ENCODE measurements at regions not wholly inside any gene's neighbourhood (a gene's known extent, or its start where the extent isn't known, plus 50 kb on each side); places are given as distances from the start of the nearest gene placed in this dataset.
"Not testable (repeated sequence)": the region's sequence is repeated elsewhere in the genome, so short reads cannot be mapped to it uniquely, and the experiment has no call there.

DNA sequence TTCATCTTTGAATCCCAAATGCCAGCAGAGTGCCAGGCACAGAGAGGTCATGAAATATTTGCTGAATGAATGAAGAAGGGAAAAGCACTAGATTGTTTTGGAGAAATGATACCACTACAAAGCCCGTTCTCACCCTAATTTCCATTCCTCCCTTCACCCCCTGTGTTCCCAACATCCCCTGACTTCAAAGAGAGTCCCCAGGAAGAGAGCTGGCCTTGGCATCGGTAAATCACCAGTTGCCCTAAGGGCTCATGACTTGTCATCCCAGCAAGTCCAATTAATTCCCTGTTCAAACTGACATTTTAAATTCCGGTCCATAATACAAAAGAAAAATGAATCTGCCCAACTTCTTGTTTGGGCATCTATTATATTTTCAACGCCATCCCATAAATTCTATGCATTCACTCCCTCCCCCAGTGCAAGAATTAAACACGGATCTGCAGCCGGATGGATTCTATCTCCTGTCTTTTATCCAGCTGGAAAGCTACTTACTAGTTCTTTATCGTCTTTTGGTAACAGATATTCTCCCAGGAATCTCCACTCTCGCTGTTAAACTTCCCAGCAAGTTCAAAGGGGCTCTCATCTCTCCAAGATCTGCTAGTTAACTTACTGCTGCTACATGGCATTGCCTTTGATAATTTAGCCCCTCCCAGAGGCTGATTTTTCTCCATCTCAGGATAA is 63.9 kb upstream of the TSC22D2 start:
- ChIA-PET POLR2A (interaction anchor here (0.6 to 7.0 kb wide), 9 partner anchors 9 to 154 kb away, joined by 3 to 103 read pairs (median 5); partner anchors contain the start of gene TSC22D2), CTCF (interaction anchor here (0.6 kb wide), 1 partner anchor 19 kb away, joined by 3 read pairs; no protein-coding TSS in a partner anchor)
- H3K9me3 Mint-ChIP-seq (ENCODE audit: unreplicated experiment): no peaks in the 10 kb centered on the region
- no peaks in the 10 kb centered on the region for H3K36me3 Mint-ChIP-seq (ENCODE audit: insufficient read depth, unreplicated experiment)
- H3K27me3 Mint-ChIP-seq (ENCODE audit: insufficient read depth, unreplicated experiment): no peaks in the 10 kb centered on the region
- peaks cover 42% of the 10 kb centered on the region for H3K4me1 Mint-ChIP-seq (ENCODE audit: insufficient read depth, unreplicated experiment)
- no peak overlapping the region for H3K27ac Mint-ChIP-seq (ENCODE audit: low read depth, unreplicated experiment)
- DNase-seq (ENCODE audit: unreplicated experiment): no peak
- intact Hi-C loops (cut with micrococcal nuclease): no loop called here
- TF ChIP-seq, protein P1, sequence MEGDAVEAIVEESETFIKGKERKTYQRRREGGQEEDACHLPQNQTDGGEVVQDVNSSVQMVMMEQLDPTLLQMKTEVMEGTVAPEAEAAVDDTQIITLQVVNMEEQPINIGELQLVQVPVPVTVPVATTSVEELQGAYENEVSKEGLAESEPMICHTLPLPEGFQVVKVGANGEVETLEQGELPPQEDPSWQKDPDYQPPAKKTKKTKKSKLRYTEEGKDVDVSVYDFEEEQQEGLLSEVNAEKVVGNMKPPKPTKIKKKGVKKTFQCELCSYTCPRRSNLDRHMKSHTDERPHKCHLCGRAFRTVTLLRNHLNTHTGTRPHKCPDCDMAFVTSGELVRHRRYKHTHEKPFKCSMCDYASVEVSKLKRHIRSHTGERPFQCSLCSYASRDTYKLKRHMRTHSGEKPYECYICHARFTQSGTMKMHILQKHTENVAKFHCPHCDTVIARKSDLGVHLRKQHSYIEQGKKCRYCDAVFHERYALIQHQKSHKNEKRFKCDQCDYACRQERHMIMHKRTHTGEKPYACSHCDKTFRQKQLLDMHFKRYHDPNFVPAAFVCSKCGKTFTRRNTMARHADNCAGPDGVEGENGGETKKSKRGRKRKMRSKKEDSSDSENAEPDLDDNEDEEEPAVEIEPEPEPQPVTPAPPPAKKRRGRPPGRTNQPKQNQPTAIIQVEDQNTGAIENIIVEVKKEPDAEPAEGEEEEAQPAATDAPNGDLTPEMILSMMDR (IDR thresholded peaks at IDR 0.05; ENCODE audit: unreplicated experiment): no peak
- BruUV-seq (replicated peaks): no TSS peak
- H3K4me3 Mint-ChIP-seq (ENCODE audit: unreplicated experiment): no peak overlapping the region

DNA sequence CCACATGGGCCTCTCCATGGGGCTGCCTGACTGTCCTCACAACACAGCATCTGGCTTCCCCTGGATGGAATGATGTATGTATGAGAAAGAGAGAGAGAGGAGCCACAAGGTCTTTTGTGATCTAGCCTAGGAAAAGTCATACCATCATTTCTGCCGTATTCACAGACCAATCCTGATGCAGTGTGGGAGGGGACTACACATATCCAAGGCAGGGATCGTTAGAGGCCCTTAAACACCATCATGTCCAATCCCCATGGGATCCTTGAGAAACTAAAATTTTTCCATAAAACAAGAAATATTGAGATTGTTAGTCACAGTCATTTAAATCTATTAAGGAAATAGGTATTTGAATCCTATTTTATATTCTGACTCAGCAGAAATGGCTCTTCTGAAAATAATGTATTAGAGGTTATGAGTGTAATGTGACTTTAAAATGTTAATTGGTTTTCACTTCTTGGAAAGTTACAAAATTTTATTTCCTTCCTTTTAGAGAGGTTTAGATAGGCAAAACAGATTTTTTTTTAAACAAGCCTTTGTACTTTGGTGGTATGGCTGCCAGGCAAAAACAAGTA is 65.1 kb upstream of the TSC22D2 start:
- ChIA-PET POLR2A (interaction anchor here (0.9 to 1.1 kb wide), 2 partner anchors 23 to 65 kb away, joined by 3 read pairs; partner anchors contain the start of gene TSC22D2), CTCF (interaction anchor here (0.6 kb wide), 1 partner anchor 60 kb away, joined by 5 read pairs; no protein-coding TSS in a partner anchor)
- no peak overlapping the region for H3K27ac Mint-ChIP-seq (ENCODE audit: low read depth, unreplicated experiment)
- H3K36me3 Mint-ChIP-seq (ENCODE audit: insufficient read depth, unreplicated experiment): no peaks in the 10 kb centered on the region
- no peaks in the 10 kb centered on the region for H3K27me3 Mint-ChIP-seq (ENCODE audit: insufficient read depth, unreplicated experiment)
- BruUV-seq (replicated peaks): no TSS peak
- no peak overlapping the region for H3K4me3 Mint-ChIP-seq (ENCODE audit: unreplicated experiment)
- intact Hi-C loops (cut with micrococcal nuclease): no loop called here
- TF ChIP-seq, protein P1 (IDR thresholded peaks at IDR 0.05; ENCODE audit: unreplicated experiment): no peak
- peaks cover 29% of the 10 kb centered on the region for H3K4me1 Mint-ChIP-seq (ENCODE audit: insufficient read depth, unreplicated experiment)
- H3K9me3 Mint-ChIP-seq (ENCODE audit: unreplicated experiment): peaks cover 11% of the 10 kb centered on the region
- no peak for DNase-seq (ENCODE audit: unreplicated experiment)

DNA sequence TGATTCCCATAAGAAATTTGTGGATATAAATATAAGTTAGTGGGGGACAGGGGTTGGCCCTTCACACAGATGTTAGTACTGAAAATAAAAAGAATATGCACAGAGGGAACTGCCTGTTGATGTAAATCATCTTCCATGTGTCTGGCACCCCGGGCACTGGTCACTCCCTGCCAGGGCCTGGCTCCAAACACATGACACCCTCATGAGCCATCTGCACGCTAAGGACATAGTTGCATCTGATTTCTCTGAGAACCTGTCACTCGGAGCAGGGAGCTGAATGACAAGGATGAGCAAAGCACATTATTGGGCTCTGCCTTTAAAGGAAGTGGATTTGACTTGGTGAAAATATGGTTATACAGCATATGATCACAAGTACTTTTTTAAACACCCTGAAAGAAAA is 66.2 kb upstream of the TSC22D2 start:
- Mint-ChIP-seq H3K36me3 (ENCODE audit: insufficient read depth, unreplicated experiment) (no peaks in the 10 kb centered on the region), H3K27me3 (ENCODE audit: insufficient read depth, unreplicated experiment) (no peaks in the 10 kb centered on the region), H3K27ac (ENCODE audit: low read depth, unreplicated experiment) (no peak overlapping the region), H3K4me3 (ENCODE audit: unreplicated experiment) (no peak overlapping the region), H3K4me1 (ENCODE audit: insufficient read depth, unreplicated experiment) (peaks cover 19% of the 10 kb centered on the region), H3K9me3 (ENCODE audit: unreplicated experiment) (peaks cover 14% of the 10 kb centered on the region)
- TF ChIP-seq, protein P1 (IDR thresholded peaks at IDR 0.05; ENCODE audit: unreplicated experiment): no peak
- BruUV-seq (replicated peaks): no TSS peak
- ChIA-PET CTCF (no interaction called here), POLR2A (interaction anchor here (0.6 to 1.2 kb wide), 4 partner anchors 20 to 372 kb away, joined by 3 to 4 read pairs (median 3); no protein-coding TSS in a partner anchor)
- DNase-seq (ENCODE audit: unreplicated experiment): no peak
- intact Hi-C loops (cut with micrococcal nuclease): no loop called here

DNA sequence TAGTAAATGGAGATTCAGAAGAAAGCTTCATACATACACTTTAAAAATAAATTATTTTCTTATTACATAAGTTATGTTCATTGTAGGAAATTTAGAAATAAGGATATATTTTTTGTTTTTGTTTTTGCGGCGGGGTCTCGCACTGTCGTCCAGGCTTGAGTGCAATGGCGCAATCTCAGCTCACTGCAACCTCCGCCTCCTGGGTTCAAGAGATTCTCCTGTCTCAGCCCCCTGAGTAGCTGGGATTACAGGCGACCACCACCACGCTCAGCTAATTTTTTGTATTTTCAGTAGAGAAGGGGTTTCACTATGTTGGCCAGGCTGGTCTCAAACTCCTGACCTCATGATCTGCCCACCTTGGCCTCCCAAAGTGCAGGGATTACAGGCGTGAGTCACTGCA is 71.7 kb upstream of the TSC22D2 start:
- H3K27me3 Mint-ChIP-seq (ENCODE audit: insufficient read depth, unreplicated experiment); DNase-seq (ENCODE audit: unreplicated experiment); H3K4me1 Mint-ChIP-seq (ENCODE audit: insufficient read depth, unreplicated experiment); intact Hi-C loops (cut with micrococcal nuclease); H3K4me3 Mint-ChIP-seq (ENCODE audit: unreplicated experiment); POLR2A ChIA-PET; BruUV-seq (replicated peaks); H3K27ac Mint-ChIP-seq (ENCODE audit: low read depth, unreplicated experiment); H3K36me3 Mint-ChIP-seq (ENCODE audit: insufficient read depth, unreplicated experiment): not testable (repeated sequence)
- peaks cover 14% of the 10 kb centered on the region for H3K9me3 Mint-ChIP-seq (ENCODE audit: unreplicated experiment)
- CTCF ChIA-PET: interaction anchor here (0.6 to 1.2 kb wide), 2 partner anchors 11 kb away, joined by 3 to 8 read pairs; no protein-coding TSS in a partner anchor
